Epithelial cell of prostate (primary cell): ENCODE measurements at regions not wholly inside any gene's neighbourhood (a gene's known extent, or its start where the extent isn't known, plus 50 kb on each side); places are given as distances from the start of the nearest gene placed in this dataset.

Source experiments
- DNase-seq: peaks from one replicate; pipeline ENCODE4 v3.0.0-alpha.2; 2011; ENCODE audit warnings: low read depth, low spot score
- H3K27ac ChIP-seq: fragments of 450-650 bp; 2 replicates; pipeline ENCODE4 v1.5.1; 2017; ENCODE audit warnings: mild to moderate bottlenecking

DNA sequence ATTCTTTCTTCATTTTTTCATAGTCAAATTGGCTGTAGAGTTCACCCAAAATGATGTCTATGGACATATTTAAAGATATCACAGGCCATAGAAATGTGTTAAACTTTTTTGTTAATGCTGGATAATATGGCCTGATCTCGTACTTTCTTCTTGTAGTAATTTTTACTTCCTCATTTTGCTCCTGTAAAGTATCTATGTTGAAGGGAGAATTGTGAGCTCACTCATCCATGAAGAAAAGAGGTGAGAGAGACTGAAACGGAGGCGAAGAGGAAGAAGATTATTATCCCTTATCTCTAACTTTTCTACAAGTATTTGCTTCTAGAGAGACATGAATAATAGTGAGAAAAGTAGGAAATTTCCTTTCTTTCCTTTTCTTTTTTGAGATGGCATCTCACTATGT, 613.8 kb upstream of the TBL1XR1 start:
- no peak overlapping the region for H3K27ac ChIP-seq
- no peak for DNase-seq

DNA sequence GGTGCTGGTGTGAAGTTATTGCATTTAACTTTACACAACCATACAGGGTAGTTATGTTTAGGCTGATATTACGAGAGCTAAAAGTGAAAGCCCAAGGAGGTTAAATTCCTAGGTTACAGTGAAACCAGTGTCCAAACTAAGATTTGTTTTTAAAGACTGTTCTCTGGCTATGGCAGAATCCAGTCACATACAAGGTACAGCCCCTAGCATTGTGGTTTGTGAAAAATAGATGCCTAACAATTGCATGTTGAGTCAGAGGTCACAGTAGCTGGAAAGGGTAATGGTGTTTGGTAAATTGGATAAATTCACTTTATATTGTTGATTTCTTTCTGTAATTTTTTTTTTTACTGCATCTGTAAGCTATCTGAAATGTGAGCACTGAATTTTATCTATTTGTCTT, 614.6 kb upstream of the TBL1XR1 start:
- no peak for DNase-seq

DNA sequence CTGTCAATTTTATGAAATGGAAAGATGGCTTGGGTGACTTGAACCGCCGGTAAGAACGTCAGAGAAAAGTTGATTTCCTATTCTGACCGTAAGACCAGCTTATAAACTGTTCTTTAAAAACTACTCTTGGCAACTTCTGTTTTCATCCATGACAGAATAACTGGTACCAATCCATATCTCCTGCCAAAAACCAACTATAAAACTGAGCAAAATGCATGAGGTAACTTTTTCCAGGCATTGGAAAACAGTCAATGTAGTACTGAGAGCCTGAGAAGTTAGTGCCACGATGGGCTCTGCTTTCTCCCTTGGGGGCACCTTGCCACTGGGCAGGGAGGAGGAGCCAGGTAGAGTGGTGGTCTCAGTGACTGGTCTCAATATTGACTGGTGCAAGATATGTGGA, 615.2 kb upstream of the TBL1XR1 start:
- no peak for DNase-seq
- H3K27ac ChIP-seq = no peak overlapping the region

More for the DNA sequence above, 614.6 kb upstream of the TBL1XR1 start:
- H3K27ac ChIP-seq = no peak overlapping the region

DNA sequence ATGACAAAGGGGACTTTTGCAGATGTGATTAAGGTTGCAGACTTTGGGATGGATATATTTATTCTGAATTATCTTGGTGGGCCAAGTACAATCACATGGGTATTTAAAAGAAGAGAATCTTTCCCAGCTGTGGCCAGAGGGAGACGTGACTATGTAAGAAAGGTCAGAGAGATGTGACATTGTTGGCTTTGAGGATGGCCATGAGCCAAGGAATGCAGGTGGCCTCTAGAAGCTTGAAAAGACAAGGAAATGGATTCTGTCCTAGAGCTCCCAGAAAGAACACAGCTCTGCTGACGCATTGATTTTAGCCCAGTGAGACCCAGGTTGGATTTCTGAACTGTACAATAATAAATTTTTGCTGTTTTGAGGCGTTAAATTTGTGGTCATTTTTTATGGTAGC, 616.0 kb upstream of the TBL1XR1 start:
- no peak overlapping the region for H3K27ac ChIP-seq
- no peak for DNase-seq

DNA sequence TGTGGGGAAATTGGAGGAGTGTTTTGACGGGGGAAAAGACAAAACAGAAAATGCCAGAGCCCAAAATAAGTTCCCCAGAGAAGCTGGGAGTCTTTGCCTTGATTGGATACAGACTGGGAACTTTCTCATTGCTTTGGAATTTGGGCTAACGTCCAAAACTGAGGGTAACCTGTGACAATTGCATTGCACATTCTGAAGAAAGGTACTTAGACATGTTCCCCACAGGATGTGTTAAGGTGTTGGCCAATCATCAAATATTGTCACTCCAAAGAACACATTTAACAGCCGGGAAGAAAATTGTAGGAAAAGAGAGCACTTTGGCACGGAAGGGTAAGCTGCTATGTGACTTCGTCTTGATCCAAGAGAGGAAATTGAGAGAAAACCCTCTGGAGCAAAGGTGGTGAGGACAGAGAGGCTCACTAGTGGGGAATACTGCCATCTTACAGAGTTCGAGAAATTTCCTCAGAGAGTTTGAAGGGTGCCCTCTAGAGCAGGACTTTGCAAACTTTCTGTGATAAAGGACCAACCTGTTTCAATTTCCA, 619.5 kb upstream of the TBL1XR1 start:
- DNase-seq = peak; percentile 40
- peak overlapping the region; percentile 73 for H3K27ac ChIP-seq

DNA sequence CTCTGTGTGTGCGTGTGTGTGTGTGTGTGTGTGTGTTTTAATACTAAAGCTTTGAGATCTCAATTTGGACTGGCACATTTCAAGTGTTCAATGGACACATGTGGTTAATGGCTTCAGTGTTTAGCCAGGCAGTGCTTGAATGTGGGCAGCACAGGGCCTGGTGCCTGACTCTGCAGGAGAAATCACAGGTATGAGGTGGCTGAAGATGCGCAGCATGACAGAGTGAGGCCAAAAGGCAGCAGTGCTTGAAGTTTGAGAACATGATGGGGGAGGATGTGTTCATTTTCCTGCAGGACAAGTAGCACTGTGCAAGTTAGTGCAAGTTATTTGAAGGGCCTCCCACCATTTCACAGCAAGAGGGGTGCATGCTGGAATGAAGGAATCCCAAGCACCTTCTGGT, 620.5 kb upstream of the TBL1XR1 start:
- DNase-seq = no peak
- no peak overlapping the region for H3K27ac ChIP-seq

DNA sequence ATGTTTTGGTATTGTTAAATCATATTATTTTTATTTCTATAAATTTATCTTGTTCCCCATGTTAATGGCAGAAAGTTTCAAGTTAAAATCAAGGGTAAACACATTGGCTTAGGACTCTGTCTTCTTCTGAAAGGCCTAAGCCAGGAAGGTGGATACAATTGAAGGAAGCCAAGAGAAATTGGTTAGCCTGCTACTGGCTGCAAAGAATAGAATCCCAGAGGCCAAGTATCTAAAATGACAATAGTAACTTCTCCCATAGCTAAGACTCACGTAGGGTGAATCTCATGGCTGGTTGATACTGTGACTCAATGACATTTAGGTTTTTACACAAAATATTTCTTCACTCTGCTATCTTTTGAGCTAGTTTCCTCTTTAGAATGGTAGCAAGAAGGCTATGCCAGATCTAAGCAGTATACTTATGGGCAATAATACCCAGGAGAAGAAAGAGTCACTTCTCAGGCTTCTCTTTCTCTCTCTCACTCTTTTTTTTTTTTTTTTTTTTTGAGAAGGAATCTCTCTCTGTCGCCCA, 621.5 kb upstream of the TBL1XR1 start:
- no peak overlapping the region for H3K27ac ChIP-seq
- no peak for DNase-seq

DNA sequence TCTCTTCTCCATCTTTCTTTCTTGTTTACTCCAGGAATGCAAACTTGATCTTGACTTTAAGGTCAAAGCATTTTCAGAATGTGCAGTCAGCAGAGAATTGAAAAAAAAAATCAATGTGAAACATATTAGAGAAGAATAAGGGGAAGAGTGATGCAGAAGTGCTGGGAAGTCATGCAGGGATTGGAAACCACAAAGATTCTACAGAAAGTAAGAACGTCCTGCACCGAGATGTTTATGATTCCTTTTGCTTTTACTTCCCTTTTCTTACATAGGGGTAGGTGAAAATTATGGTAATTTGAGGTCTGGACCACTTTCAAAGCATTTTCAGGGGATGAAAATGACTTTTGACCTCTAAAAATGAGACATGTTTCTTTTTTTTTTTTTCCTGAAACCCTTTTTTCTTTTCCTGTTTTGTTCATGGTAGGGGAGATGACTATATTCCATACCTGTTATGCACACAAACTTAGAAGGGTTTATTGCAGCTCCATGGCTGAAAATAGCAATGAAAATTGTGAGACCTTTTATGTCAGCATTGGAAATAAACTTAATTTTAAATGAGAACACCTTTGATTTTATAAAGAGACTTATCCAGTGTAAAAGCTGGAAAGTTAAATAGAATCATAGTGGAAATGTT, 623.5 kb upstream of the TBL1XR1 start:
- DNase-seq = no peak
- H3K27ac ChIP-seq = no peak overlapping the region

DNA sequence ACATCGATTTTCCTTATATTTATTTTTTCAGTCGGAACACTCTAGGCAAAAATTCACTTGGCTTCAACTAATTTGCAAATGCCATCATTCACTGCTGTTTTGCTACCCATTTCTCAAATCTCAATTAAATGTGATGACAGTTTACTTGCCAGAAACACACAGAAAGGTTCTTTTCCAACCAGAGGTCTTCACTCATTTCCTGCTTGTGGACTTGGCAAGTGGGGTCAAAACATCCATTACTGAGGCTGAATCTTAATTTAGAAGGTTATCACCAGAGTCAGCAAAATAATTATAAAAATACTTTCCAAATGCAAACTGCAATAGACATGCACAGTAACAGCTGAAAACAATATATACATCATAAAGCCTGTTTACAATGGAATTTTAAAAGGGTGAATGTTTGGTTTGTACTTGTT, 625.4 kb upstream of the TBL1XR1 start:
- no peak overlapping the region for H3K27ac ChIP-seq
- DNase-seq = no peak

DNA sequence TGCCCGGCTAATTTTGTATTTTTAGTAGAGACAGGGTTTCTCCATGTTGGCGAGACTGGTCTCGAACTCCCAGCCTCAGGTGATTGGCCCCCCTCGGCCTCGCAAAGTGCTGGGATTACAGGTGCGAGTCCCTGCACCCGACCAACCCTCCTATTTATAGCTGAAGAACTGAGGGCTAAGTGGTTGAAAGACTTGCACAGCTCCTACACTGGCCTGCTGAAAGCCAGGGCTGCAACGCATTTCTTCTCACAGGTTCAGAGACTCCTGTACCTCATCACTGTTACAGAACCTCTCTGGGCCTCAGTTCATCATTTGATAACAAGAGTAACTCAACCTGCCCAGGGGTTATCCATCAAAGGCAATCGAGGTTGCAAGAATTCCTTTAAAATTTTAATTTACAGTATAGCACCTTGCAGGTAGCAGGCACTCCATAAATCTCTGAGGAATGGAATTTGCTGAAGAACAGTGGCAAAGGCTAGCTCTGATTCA, 626.5 kb upstream of the TBL1XR1 start:
- H3K27ac ChIP-seq = peak overlapping the region; percentile 46
- DNase-seq = no peak

DNA sequence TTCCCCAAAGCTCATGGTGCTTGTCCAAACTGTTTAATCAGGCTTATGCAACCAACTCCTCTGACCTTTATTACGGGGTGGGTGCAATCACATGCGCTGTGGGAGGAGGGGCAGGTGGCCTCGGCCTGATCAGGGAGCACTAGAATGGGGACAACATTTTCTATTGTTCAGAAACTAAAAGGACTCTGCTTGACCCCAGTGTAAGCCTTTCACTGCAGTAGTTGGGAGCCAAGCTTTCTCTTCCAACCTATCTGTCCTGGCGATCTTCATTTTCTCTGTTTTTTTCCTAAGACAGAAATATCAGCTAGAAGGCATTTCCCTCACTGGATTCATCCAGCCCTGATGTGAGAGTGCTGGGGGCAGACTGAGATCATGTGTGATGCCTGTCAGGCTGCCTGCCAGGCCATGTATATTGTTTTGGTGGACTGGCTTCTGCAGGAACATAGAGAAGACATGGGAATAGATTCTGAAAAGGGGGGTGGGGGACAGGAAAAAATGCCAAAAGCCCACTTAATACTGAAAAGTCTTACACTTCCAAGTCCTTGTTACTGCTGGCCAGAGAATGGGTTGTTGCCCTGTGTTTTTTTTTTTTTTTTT, 627.0 kb upstream of the TBL1XR1 start:
- no peak for DNase-seq
- H3K27ac ChIP-seq = peak overlapping the region; percentile 46

DNA sequence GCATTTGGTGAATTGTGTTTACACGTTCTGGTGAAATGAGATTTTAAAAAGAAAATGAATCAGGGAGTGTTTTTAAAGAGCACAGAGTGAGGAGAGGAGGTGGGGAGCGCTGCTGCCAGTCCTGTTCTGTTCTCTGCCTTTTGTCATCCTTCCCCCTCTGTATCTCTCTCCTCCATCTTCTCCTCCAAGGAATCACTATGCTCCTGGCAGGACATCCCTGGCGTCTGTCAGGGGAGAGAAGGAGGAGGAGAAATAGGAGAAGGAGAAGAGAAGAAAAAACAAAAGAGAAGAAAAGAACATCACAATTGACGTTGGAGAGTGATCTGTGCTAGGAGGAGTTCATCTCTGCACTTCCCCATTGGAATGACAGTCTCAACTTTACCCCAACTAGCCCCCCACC, 627.6 kb upstream of the TBL1XR1 start:
- peak overlapping the region; percentile 46 for H3K27ac ChIP-seq

DNA sequence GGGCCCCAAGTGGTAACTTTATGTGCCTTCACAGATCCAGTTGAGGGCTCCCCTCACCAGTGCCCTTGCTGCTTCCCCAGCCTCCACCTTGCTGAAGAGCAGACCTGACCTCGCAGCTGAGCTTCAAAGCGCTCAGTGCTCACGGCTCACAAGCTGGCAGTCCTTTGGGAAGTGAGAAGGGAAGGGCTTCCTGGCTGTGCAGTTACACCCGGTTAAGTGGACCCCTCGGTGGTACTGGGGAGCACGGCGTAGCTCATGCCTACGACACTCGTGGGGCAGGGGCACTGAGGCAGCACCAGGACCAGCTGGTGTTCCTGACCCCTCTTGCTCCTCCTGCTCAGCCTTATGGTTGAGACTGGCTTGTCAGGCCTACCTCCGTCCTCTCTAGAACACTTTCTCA, 629.0 kb upstream of the TBL1XR1 start:
- no peak for DNase-seq
- H3K27ac ChIP-seq = no peak overlapping the region

More for the DNA sequence above, 627.6 kb upstream of the TBL1XR1 start:
- no peak for DNase-seq

DNA sequence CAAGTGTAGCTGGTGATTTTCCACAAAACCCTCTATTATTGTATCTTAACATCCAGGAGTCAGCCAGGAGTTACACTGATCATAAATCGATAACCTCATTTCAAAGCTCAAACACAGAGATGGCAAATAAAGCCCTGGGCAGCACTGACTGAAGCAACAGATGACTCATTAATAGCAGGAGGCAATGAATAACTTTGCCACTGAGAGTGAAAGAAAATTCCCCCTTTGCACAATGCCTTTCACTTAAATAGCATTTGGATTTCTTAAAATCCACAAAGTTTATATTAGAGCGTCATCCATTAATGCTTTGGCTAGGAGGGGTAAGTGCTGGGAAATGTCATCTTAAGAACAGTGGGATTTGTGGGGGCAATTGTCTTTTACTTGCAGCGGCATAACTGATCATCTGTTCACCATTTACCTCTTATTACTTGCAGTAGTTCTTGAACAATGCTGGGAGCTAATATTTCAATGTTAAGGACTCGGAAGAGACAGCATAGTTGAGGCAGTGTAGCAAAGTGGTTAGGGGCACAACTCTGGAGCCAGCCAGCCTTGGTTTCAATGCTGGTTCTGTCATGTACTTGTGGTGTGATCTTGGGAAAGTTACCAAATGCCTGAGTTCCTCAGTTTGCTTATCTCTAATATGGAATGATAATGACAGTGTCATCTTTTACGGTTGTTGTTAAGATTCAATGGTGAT, 630.4 kb upstream of the TBL1XR1 start:
- peak overlapping the region; percentile 17 for H3K27ac ChIP-seq
- peak; percentile 69 for DNase-seq

DNA sequence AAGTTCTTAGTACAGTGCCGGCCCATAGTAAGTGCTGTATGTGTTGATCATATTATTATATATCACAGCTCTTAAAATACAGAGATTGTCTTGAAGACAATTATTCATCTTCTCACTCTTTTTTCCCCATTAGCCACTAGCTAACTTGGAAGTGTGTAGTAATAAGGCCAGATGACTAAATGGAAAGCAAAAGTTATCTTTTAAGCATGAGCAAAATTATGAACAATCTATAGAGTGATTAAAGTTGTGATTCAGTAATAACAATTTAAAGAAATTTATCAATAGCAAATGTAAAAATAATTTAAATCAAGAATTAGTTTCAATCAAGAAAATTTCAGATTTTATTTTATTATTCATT, 630.9 kb upstream of the TBL1XR1 start:
- peak overlapping the region; percentile 17 for H3K27ac ChIP-seq
- DNase-seq = no peak

DNA sequence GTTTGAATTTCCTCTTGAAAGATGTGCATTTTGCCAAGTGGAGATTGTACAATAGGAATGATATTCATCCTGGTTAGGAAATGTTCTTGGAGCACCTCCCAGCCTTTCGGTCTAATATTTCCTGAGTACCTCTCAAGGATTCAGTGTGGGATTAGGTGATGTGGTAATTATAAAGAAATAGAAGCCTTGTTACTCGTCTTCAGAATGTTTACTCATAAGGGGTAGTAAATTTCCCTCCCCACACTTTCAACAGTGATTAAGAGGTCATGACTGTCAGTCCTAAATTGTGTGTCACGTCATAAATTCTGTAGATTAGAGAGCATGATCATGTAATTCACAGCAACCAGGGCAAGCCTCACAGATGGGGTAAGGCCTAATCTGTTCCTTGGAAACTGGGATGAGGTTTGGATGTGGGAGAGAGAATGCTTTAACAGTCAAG, 633.1 kb upstream of the TBL1XR1 start:
- DNase-seq = peak; percentile 49
- peak overlapping the region; percentile 52 for H3K27ac ChIP-seq

DNA sequence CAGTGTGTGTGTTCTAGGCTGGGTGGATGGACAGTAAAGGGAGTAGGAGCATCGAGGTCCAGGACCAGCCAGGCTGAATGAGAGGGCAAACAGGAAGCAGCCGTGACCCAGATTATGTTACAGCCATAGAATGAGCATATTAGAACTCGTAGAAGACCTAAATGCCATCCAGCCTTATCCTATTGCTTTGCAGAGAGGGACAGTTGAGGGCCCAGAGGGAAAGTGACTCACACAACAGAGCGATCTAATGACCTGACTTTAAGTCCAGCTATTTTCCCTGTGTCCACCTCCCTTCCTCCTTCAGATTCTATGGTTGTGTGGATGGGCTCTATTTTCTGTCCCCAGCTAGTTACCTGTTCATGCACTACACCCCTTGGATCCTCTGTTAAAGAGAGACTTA, 634.1 kb upstream of the TBL1XR1 start:
- H3K27ac ChIP-seq = peak overlapping the region; percentile 52
- no peak for DNase-seq

DNA sequence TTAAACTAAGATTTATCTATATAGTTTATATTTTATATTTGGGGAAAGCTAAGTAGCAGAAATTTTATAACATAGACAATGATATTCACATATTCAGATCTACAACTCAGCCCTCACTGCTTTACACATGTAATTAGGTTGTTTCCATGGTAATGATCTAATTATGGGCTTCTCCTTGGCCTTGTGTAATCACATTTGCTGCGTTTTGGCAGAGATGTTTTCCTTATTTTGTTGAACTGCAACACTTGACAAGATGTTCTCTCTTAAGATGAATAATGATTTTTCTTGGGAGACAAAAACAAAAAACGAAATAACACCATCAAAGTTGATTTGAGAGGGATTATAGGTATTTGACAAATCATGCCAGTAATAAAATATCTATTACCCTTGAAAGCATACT, 635.6 kb upstream of the TBL1XR1 start:
- no peak for DNase-seq
- H3K27ac ChIP-seq = no peak overlapping the region

DNA sequence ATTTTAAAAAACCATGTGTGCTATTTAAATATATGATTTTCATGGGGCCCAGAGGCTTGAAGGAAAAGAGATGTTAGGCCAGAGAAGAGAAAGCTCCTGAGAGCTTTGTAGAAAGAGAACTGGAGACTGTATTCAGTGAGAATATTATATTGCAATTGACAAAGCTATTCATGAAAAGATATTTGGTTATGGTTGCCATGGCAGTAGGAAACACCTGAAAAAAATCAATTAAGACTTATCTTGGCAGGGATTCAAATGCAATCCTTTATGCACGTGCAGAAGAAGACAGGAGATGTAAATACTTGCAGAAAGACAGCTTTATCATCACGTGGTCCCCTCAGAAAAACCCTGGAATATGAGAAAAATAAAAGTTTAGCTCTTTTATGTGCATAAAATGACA, 636.0 kb upstream of the TBL1XR1 start:
- H3K27ac ChIP-seq = no peak overlapping the region
- no peak for DNase-seq

DNA sequence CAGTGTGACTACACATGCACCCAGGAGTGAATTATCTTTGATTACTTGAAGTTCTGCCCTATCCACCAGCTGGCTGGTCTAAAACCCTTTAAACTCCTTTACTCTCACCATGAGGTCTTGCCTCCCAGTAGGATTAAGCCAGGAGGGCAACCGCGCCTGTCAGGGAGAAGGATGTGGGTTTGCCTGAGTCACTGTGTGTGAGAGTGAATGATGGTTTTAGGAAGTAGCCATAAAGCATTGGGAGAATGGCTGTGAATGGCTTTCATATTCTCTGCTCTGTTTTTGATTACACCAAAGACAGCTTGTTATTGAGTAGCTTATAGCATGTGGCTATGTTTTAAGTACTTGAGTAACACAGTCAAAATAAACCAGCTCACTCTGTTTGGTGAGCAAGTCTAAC, 637.7 kb upstream of the TBL1XR1 start:
- DNase-seq = peak; percentile 60
- H3K27ac ChIP-seq = peak overlapping the region; percentile 82

DNA sequence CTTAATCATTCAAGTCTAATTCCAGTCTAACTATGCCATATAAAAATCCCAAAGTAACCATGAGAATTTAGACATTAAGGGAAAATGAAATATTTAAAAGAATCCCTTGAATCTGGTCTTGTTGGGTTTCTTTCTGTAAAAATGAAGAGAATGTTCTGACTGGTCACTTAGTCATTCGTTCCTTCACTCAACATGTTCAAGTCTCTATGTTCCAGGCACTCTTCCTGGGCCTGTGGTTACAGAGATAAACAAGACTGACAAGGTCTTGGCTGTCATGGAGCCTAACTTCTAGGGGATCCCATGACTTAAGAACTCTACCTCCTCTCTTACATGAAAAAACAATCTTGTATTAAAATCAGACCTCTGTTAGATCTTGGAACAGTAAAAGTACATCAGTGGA, 638.6 kb upstream of the TBL1XR1 start:
- DNase-seq = peak; percentile 65
- peak overlapping the region; percentile 82 for H3K27ac ChIP-seq
